SK-N-SH (cell line): ENCODE measurements at regions not wholly inside any gene's neighbourhood (a gene's known extent, or its start where the extent isn't known, plus 50 kb on each side); places are given as distances from the start of the nearest gene placed in this dataset.
A peak's percentile ranks its signal among the peaks of the same experiment; 100 is the strongest.

Source experiments
- CTCF ChIA-PET: fragments of 300-600, 350-600 bp; formaldehyde crosslinking; extraction: SDS; loops from one replicate; lab custom pipeline; 2021; lab: Yijun Ruan, JAX
- POLR2A ChIA-PET: fragments of 350-600 bp; sonication (Branson Sonifier 250); formaldehyde crosslinking; extraction: SDS; loops from one replicate; lab custom pipeline; 2020; ENCODE audit warnings: antibody characterized with exemption, inconsistent platforms; lab: Yijun Ruan, JAX
- DNase-seq: peaks from one replicate; pipeline ENCODE4 v3.0.0; 2012
- H2AFZ ChIP-seq: fragments of 200-600 bp; sonication (generic); 2 replicates; pipeline ENCODE4 v1.8.1; 2016; ENCODE audit warnings: antibody characterized with exemption, mild to moderate bottlenecking, low read depth
- H3F3A ChIP-seq: fragments of 200-600 bp; sonication (generic); replicated peaks from 2 replicates; pipeline ENCODE3; 2016; ENCODE audit warnings: antibody characterized with exemption, mild to moderate bottlenecking; ENCODE audit not compliant: insufficient read depth
- H3K27ac ChIP-seq, 2 experiments: fragments of 200-500 bp in 1 of 2; fragments of 200-600 bp in 1 of 2; sonication (Bioruptor generic) in 1 of 2; sonication (generic), shearing (Covaris generic) in 1 of 2; 2 replicates each; pipeline versions ENCODE4 v1.5.1 to v1.6.1; 2014 to 2016; ENCODE audit warnings: low read depth in 2 of 2, inconsistent platforms in 1 of 2, low read length in 1 of 2, mild to moderate bottlenecking in 1 of 2, mixed read lengths in 1 of 2
- H3K27me3 ChIP-seq: fragments of 200-600 bp; sonication (generic), shearing (Covaris generic); 2 replicates; pipeline ENCODE4 v1.6.1; 2016; ENCODE audit warnings: mixed run types; ENCODE audit not compliant: insufficient read depth
- H3K36me3 ChIP-seq, 2 experiments: fragments of 200-500 bp in 1 of 2; fragments of 200-600 bp in 1 of 2; sonication (Bioruptor generic) in 1 of 2; sonication (generic) in 1 of 2; replicated peaks in 1 of 2; 2 replicates each; pipeline versions ENCODE3 to v1.5.1; 2014 to 2016; ENCODE audit warnings: low read length in 1 of 2, mild to moderate bottlenecking in 1 of 2; ENCODE audit not compliant: insufficient read depth in 2 of 2, control insufficient read depth in 1 of 2
- H3K4me1 ChIP-seq, 2 experiments: fragments of 200-500 bp in 1 of 2; fragments of 200-600 bp in 1 of 2; sonication (Bioruptor generic) in 1 of 2; sonication (generic), shearing (Covaris generic) in 1 of 2; 2 replicates each; pipeline versions ENCODE4 v1.5.1 to v1.6.1; 2014 to 2016; ENCODE audit warnings: low read depth in 1 of 2, low read length in 1 of 2, mixed run types in 1 of 2; ENCODE audit not compliant: insufficient read depth in 2 of 2, control insufficient read depth in 1 of 2
- H3K4me2 ChIP-seq: fragments of 200-600 bp; sonication (generic), shearing (Covaris generic); 2 replicates; pipeline ENCODE4 v1.6.1; 2017; ENCODE audit warnings: mixed run types
- H3K4me3 ChIP-seq, 2 experiments: fragments of 200-500 bp in 1 of 2; fragments of 200-600 bp in 1 of 2; sonication (Bioruptor generic) in 1 of 2; sonication (generic), shearing (Covaris generic) in 1 of 2; 2 replicates each; pipeline versions ENCODE4 v1.5.1 to v1.8.1; 2014 to 2016; ENCODE audit warnings: low read depth in 2 of 2, inconsistent platforms in 1 of 2, low read length in 1 of 2, mild to moderate bottlenecking in 1 of 2, mixed read lengths in 1 of 2, moderate library complexity in 1 of 2
- H3K79me2 ChIP-seq: fragments of 200-600 bp; sonication (generic); 2 replicates; pipeline ENCODE4 v1.8.1; 2017; ENCODE audit warnings: mild to moderate bottlenecking; ENCODE audit not compliant: insufficient read depth
- H3K9ac ChIP-seq: fragments of 200-600 bp; sonication (generic); 2 replicates; pipeline ENCODE4 v1.6.1; 2017; ENCODE audit warnings: mixed run types
- H3K9me2 ChIP-seq: fragments of 200-600 bp; sonication (generic); 2 replicates; pipeline ENCODE4 v1.6.1; 2017; ENCODE audit warnings: mixed run types
- H3K9me3 ChIP-seq: fragments of 200-600 bp; sonication (generic); 2 replicates; pipeline ENCODE4 v1.6.1; 2017; ENCODE audit warnings: mixed run types, mild to moderate bottlenecking, moderate library complexity
- H4K20me1 ChIP-seq: fragments of 200-600 bp; sonication (generic); 2 replicates; pipeline ENCODE4 v1.6.1; 2017; ENCODE audit warnings: mild to moderate bottlenecking, mixed run types; ENCODE audit not compliant: insufficient read depth
- CHD2 ChIP-seq: fragments of 150-350 bp; IDR thresholded peaks from 2 replicates; pipeline ENCODE4 v1.6.1; 2018; ENCODE audit warnings: low read length; ENCODE audit not compliant: partially characterized antibody
- ELF1 ChIP-seq: IDR thresholded peaks from 2 replicates; pipeline ENCODE4 v1.4.0; 2012
- EP300 ChIP-seq, 2 experiments: IDR thresholded peaks; 2 replicates each; pipeline versions ENCODE4 v1.4.0 to v1.6.1; 2012; ENCODE audit warnings: borderline replicate concordance in 1 of 2, low read depth in 1 of 2, low read length in 1 of 2
- EZH2phosphoT487 ChIP-seq: fragments of 200-600 bp; sonication (generic); IDR thresholded peaks from 2 replicates; pipeline ENCODE4 v1.6.1; 2017; ENCODE audit warnings: low read depth, mixed run types, mild to moderate bottlenecking, antibody characterized with exemption, moderate library complexity, borderline replicate concordance
- FOSL2 ChIP-seq: IDR thresholded peaks from 2 replicates; pipeline ENCODE4 v1.4.0; 2012; ENCODE audit warnings: low read depth, mild to moderate bottlenecking, moderate library complexity, borderline replicate concordance
- FOXJ3 ChIP-seq: sonication (generic); formaldehyde crosslinking; IDR thresholded peaks from 2 replicates; pipeline ENCODE4 v1.5.1; 2020; ENCODE audit warnings: mild to moderate bottlenecking, missing genetic modification reagents
- FOXM1 ChIP-seq: IDR thresholded peaks from 2 replicates; pipeline ENCODE4 v1.4.0; 2012; ENCODE audit warnings: low read depth, mild to moderate bottlenecking
- GATA2 ChIP-seq: sonication (generic); formaldehyde crosslinking; IDR thresholded peaks from 2 replicates; pipeline ENCODE4 v1.5.0; 2020; ENCODE audit warnings: mild to moderate bottlenecking, missing genetic modification reagents
- MEF2A ChIP-seq: IDR thresholded peaks from 2 replicates; pipeline ENCODE4 v1.4.0; 2012; ENCODE audit warnings: low read depth, borderline replicate concordance
- MXI1 ChIP-seq: IDR thresholded peaks from 2 replicates; pipeline ENCODE4 v1.6.1; 2012; ENCODE audit warnings: mild to moderate bottlenecking, low read depth, low read length, improper control_type of control experiment
- NRF1 ChIP-seq: IDR thresholded peaks from 2 replicates; pipeline ENCODE4 v1.6.1; 2012; ENCODE audit warnings: low read depth, mild to moderate bottlenecking, low read length
- POLR2AphosphoS5 ChIP-seq: IDR thresholded peaks from 2 replicates; pipeline ENCODE4 v1.6.1; 2012; ENCODE audit warnings: low read depth, low read length
- RAD21 ChIP-seq: IDR thresholded peaks from 2 replicates; pipeline ENCODE4 v1.6.1; 2012; ENCODE audit warnings: mild to moderate bottlenecking, low read length
- RCOR1 ChIP-seq: fragments of 150-350 bp; IDR thresholded peaks from 2 replicates; pipeline ENCODE4 v1.6.1; 2017; ENCODE audit warnings: antibody characterized with exemption, low read length
- RFX5 ChIP-seq: IDR thresholded peaks from 2 replicates; pipeline ENCODE4 v1.6.1; 2012; ENCODE audit warnings: mild to moderate bottlenecking, improper control_type of control experiment, low read length
- SIN3A ChIP-seq: IDR thresholded peaks from 2 replicates; pipeline ENCODE4 v1.6.1; 2012; ENCODE audit warnings: low read depth, mild to moderate bottlenecking, low read length, moderate library complexity, borderline replicate concordance
- TAF1 ChIP-seq: IDR thresholded peaks from 2 replicates; pipeline ENCODE4 v1.6.1; 2012; ENCODE audit warnings: low read depth, mild to moderate bottlenecking, low read length, moderate library complexity, borderline replicate concordance
- TCF12 ChIP-seq: IDR thresholded peaks from 2 replicates; pipeline ENCODE4 v1.4.0; 2012
- TEAD4 ChIP-seq: IDR thresholded peaks from 2 replicates; pipeline ENCODE4 v1.4.0; 2012; ENCODE audit warnings: mild to moderate bottlenecking, borderline replicate concordance; ENCODE audit not compliant: insufficient read depth
- YY1 ChIP-seq: IDR thresholded peaks from 2 replicates; pipeline ENCODE4 v1.4.0; 2012; ENCODE audit warnings: low read depth, mild to moderate bottlenecking
- WGBS: methylation state at CpG from one replicate; pipeline ENCODE4 v1.1.6; 2017; ENCODE audit warnings: low lambda C conversion rate; 5-methylcytosine and 5-hydroxymethylcytosine counted together
- TF ChIP-seq, protein P1 (sequence below): IDR thresholded peaks from 2 replicates; pipeline ENCODE4 v1.4.0; 2012; ENCODE audit warnings: low read depth, borderline replicate concordance
- TF ChIP-seq, protein P2 (sequence below): fragments of 150-350 bp; IDR thresholded peaks from 2 replicates; pipeline ENCODE4 v1.6.1; 2017; ENCODE audit warnings: antibody characterized with exemption, low read length, low read depth, borderline replicate concordance
- TF ChIP-seq, protein P3 (sequence below): IDR thresholded peaks from 2 replicates; pipeline ENCODE4 v1.4.0; 2012; ENCODE audit warnings: low read depth, borderline replicate concordance
- TF ChIP-seq, protein P4 (sequence below): fragments of 150-350 bp; IDR thresholded peaks from 2 replicates; pipeline ENCODE4 v1.6.1; 2016; ENCODE audit warnings: mild to moderate bottlenecking, low read depth, low read length
- TF ChIP-seq, protein P5 (sequence below): IDR thresholded peaks from 2 replicates; pipeline ENCODE4 v1.4.0; 2012; ENCODE audit warnings: low read depth
- TF ChIP-seq, protein P6 (sequence below): IDR thresholded peaks from 2 replicates; pipeline ENCODE4; 2012
- TF ChIP-seq, protein P7 (sequence below): fragments of 200-600 bp; sonication (generic); IDR thresholded peaks from 2 replicates; pipeline ENCODE4 v1.6.1; 2017; ENCODE audit warnings: antibody characterized with exemption, mild to moderate bottlenecking, moderate library complexity

DNA sequence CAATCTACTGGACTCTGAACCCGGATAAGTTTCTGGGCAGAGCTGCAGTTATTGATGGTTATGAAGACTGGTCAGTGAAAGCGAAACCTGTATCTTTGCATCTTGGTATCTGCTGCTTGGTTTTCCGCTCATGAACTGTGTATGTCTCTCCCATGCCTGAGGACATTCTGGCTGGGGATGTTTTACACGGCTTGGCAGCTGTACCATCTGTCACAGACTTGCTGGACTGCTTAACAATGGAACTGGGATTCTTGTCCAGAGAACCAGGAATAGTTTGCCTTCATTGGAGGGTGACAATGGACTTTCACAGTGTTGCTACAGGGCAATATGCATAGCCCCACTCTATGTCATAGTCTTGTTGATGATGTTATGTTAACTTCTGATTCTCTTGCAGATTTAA is 119.9 kb upstream of the TMEM106B start:
- H3K4me3 ChIP-seq = peak overlapping the region in 1 of 2 experiments; percentile 25; a peak in 1 of 4 replicates
- peak; percentile 59 for DNase-seq
- WGBS = 57% methylated on average over 4 of the region's 4 CpGs
- no peaks in the 10 kb centered on the region for H3K79me2 ChIP-seq
- H3K4me2 ChIP-seq = no peak overlapping the region
- no peak overlapping the region for H2AFZ ChIP-seq
- no peaks in the 10 kb centered on the region for H3K36me3 ChIP-seq
- no peaks in the 10 kb centered on the region for H3K9me3 ChIP-seq
- H3K27ac ChIP-seq = peak overlapping the region in 1 of 2 experiments; percentile 94; a peak in 2 of 4 replicates
- H3K4me1 ChIP-seq = peaks cover 0 to 30% of the 10 kb centered on the region in 2 experiments; a peak in 2 of 4 replicates
- H3K9ac ChIP-seq = no peak overlapping the region
- H3K9me2 ChIP-seq = no peaks in the 10 kb centered on the region
- CTCF ChIA-PET = interaction anchor here (1.0 to 1.6 kb wide), 6 partner anchors 10 to 231 kb away, joined by 3 to 5 read pairs (median 4); no protein-coding TSS in a partner anchor
- POLR2A ChIA-PET = interaction anchor here (0.6 to 1.8 kb wide), 5 partner anchors 10 to 1348 kb away, joined by 3 to 9 read pairs (median 4); no protein-coding TSS in a partner anchor
- H4K20me1 ChIP-seq = no peaks in the 10 kb centered on the region
- no peaks in the 10 kb centered on the region for H3K27me3 ChIP-seq
- no peaks in the 10 kb centered on the region for H3F3A ChIP-seq
- TF ChIP-seq EZH2phosphoT487 = no peak
- TF ChIP-seq, protein P1, sequence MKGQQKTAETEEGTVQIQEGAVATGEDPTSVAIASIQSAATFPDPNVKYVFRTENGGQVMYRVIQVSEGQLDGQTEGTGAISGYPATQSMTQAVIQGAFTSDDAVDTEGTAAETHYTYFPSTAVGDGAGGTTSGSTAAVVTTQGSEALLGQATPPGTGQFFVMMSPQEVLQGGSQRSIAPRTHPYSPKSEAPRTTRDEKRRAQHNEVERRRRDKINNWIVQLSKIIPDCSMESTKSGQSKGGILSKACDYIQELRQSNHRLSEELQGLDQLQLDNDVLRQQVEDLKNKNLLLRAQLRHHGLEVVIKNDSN = no peak
- TF ChIP-seq, protein P2, sequence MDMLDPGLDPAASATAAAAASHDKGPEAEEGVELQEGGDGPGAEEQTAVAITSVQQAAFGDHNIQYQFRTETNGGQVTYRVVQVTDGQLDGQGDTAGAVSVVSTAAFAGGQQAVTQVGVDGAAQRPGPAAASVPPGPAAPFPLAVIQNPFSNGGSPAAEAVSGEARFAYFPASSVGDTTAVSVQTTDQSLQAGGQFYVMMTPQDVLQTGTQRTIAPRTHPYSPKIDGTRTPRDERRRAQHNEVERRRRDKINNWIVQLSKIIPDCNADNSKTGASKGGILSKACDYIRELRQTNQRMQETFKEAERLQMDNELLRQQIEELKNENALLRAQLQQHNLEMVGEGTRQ = no peak
- TF ChIP-seq CHD2 = peak; percentile 17
- TF ChIP-seq MEF2A = no peak
- no peak for TF ChIP-seq NRF1
- TF ChIP-seq RCOR1 = peak; percentile 86
- no peak for TF ChIP-seq ELF1
- no peak for TF ChIP-seq TCF12
- TF ChIP-seq FOSL2 = no peak
- TF ChIP-seq, protein P3, sequence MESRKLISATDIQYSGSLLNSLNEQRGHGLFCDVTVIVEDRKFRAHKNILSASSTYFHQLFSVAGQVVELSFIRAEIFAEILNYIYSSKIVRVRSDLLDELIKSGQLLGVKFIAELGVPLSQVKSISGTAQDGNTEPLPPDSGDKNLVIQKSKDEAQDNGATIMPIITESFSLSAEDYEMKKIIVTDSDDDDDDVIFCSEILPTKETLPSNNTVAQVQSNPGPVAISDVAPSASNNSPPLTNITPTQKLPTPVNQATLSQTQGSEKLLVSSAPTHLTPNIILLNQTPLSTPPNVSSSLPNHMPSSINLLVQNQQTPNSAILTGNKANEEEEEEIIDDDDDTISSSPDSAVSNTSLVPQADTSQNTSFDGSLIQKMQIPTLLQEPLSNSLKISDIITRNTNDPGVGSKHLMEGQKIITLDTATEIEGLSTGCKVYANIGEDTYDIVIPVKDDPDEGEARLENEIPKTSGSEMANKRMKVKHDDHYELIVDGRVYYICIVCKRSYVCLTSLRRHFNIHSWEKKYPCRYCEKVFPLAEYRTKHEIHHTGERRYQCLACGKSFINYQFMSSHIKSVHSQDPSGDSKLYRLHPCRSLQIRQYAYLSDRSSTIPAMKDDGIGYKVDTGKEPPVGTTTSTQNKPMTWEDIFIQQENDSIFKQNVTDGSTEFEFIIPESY = no peak
- TF ChIP-seq, protein P4, sequence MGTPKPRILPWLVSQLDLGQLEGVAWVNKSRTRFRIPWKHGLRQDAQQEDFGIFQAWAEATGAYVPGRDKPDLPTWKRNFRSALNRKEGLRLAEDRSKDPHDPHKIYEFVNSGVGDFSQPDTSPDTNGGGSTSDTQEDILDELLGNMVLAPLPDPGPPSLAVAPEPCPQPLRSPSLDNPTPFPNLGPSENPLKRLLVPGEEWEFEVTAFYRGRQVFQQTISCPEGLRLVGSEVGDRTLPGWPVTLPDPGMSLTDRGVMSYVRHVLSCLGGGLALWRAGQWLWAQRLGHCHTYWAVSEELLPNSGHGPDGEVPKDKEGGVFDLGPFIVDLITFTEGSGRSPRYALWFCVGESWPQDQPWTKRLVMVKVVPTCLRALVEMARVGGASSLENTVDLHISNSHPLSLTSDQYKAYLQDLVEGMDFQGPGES = no peak
- TF ChIP-seq GATA2 = peak; percentile 91
- TF ChIP-seq YY1 = no peak
- peak; percentile 33 for TF ChIP-seq RAD21
- TF ChIP-seq EP300 (IDR thresholded peaks at IDR 0.05; ENCODE audit: borderline replicate concordance in 1 of 2, low read depth in 1 of 2, low read length in 1 of 2) = peak in 1 of 2 experiments; percentile 80; a peak in 2 of 4 replicates
- TF ChIP-seq TEAD4 = no peak
- peak; percentile 67; the same call in 1 of the 2 replicates for TF ChIP-seq MXI1
- no peak for TF ChIP-seq TAF1
- no peak for TF ChIP-seq SIN3A
- TF ChIP-seq, protein P5, sequence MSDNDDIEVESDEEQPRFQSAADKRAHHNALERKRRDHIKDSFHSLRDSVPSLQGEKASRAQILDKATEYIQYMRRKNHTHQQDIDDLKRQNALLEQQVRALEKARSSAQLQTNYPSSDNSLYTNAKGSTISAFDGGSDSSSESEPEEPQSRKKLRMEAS = no peak
- TF ChIP-seq FOXJ3 (CRISPR knock-in tag) = peak; percentile 83
- TF ChIP-seq, protein P6, sequence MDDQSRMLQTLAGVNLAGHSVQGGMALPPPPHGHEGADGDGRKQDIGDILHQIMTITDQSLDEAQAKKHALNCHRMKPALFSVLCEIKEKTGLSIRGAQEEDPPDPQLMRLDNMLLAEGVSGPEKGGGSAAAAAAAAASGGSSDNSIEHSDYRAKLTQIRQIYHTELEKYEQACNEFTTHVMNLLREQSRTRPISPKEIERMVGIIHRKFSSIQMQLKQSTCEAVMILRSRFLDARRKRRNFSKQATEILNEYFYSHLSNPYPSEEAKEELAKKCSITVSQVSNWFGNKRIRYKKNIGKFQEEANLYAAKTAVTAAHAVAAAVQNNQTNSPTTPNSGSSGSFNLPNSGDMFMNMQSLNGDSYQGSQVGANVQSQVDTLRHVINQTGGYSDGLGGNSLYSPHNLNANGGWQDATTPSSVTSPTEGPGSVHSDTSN = no peak
- TF ChIP-seq FOXM1 = no peak
- no peak for TF ChIP-seq RFX5
- TF ChIP-seq, protein P7, sequence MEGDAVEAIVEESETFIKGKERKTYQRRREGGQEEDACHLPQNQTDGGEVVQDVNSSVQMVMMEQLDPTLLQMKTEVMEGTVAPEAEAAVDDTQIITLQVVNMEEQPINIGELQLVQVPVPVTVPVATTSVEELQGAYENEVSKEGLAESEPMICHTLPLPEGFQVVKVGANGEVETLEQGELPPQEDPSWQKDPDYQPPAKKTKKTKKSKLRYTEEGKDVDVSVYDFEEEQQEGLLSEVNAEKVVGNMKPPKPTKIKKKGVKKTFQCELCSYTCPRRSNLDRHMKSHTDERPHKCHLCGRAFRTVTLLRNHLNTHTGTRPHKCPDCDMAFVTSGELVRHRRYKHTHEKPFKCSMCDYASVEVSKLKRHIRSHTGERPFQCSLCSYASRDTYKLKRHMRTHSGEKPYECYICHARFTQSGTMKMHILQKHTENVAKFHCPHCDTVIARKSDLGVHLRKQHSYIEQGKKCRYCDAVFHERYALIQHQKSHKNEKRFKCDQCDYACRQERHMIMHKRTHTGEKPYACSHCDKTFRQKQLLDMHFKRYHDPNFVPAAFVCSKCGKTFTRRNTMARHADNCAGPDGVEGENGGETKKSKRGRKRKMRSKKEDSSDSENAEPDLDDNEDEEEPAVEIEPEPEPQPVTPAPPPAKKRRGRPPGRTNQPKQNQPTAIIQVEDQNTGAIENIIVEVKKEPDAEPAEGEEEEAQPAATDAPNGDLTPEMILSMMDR = no peak
- TF ChIP-seq POLR2AphosphoS5 = no peak
